WTC11 (cell line): ENCODE measurements at regions not wholly inside any gene's neighbourhood (a gene's known extent, or its start where the extent isn't known, plus 50 kb on each side); places are given as distances from the start of the nearest gene placed in this dataset.

Experiments
- ATAC-seq: fragments of 200-7000 bp; cut with Tn5 transposase; 2 replicates; pipeline ENCODE4 v1.10.0; 2021; ENCODE audit warnings: mild to moderate bottlenecking, moderate library complexity
- CTCF ChIA-PET: fragments of 300-600 bp; sonication (Branson Sonifier 250); formaldehyde crosslinking; loops from one replicate; lab custom pipeline; 2021; ENCODE audit warnings: antibody characterized with exemption; lab: Charles Lee
- POLR2A ChIA-PET: fragments of 350-600 bp; sonication (Branson Sonifier 250); formaldehyde crosslinking; loops from one replicate; lab custom pipeline; 2021; ENCODE audit warnings: antibody characterized with exemption; lab: Charles Lee
- DNase-seq: peaks from one replicate; pipeline ENCODE4 v3.0.0; 2021; ENCODE audit warnings: low spot score
- H3K27ac Mint-ChIP-seq: 2 replicates; pipeline ENCODE4 v1.8.0; 2021; ENCODE audit warnings: mixed read lengths
- H3K27me3 Mint-ChIP-seq: 2 replicates; pipeline ENCODE4 v1.8.0; 2021; ENCODE audit warnings: low read depth, mild to moderate bottlenecking, moderate library complexity, mixed read lengths
- H3K36me3 Mint-ChIP-seq: 2 replicates; pipeline ENCODE4 v1.8.0; 2021; ENCODE audit warnings: mixed read lengths
- H3K4me1 Mint-ChIP-seq: 2 replicates; pipeline ENCODE4 v1.8.0; 2022; ENCODE audit warnings: mixed read lengths
- H3K4me3 Mint-ChIP-seq: 2 replicates; pipeline ENCODE4 v1.8.0; 2021; ENCODE audit warnings: mild to moderate bottlenecking, moderate library complexity, mixed read lengths
- H3K9me3 Mint-ChIP-seq: 2 replicates; pipeline ENCODE4 v1.8.0; 2021; ENCODE audit warnings: mixed read lengths
- ATF1 ChIP-seq: sonication (generic); formaldehyde crosslinking; IDR thresholded peaks from 2 replicates; pipeline ENCODE4 v1.8.1; 2023; ENCODE audit warnings: mild to moderate bottlenecking, moderate library complexity, missing genetic modification reagents
- ELF4 ChIP-seq: sonication (generic); formaldehyde crosslinking; IDR thresholded peaks from 2 replicates; pipeline ENCODE4 v1.8.1; 2022; ENCODE audit warnings: low read depth, mild to moderate bottlenecking, moderate library complexity, missing genetic modification reagents
- EMX1 ChIP-seq: fragments of 250-450 bp; sonication (Bioruptor Pico); IDR thresholded peaks from 2 replicates; pipeline ENCODE4 v1.8.0; 2021; ENCODE audit warnings: mild to moderate bottlenecking
- ETV6 ChIP-seq: sonication (generic); formaldehyde crosslinking; IDR thresholded peaks from 2 replicates; pipeline ENCODE4 v1.8.1; 2022; ENCODE audit warnings: mild to moderate bottlenecking, missing genetic modification reagents
- FOXJ3 ChIP-seq: sonication (generic); formaldehyde crosslinking; IDR thresholded peaks from 2 replicates; pipeline ENCODE4 v1.9.0; 2021; ENCODE audit warnings: missing genetic modification reagents, mild to moderate bottlenecking, borderline replicate concordance
- FOXK1 ChIP-seq: sonication (generic); formaldehyde crosslinking; IDR thresholded peaks from 2 replicates; pipeline ENCODE4 v1.8.0; 2022; ENCODE audit warnings: mild to moderate bottlenecking, moderate library complexity, missing genetic modification reagents
- FOXP1 ChIP-seq: sonication (generic); formaldehyde crosslinking; IDR thresholded peaks from 2 replicates; pipeline ENCODE4 v1.8.0; 2022; ENCODE audit warnings: missing genetic modification reagents, mild to moderate bottlenecking, moderate library complexity, borderline replicate concordance
- IRF2 ChIP-seq: sonication (generic); formaldehyde crosslinking; IDR thresholded peaks from 2 replicates; pipeline ENCODE4 v1.8.0; 2022; ENCODE audit warnings: low read depth, missing genetic modification reagents, borderline replicate concordance
- NFATC4 ChIP-seq: fragments of 250-450 bp; sonication (Bioruptor Pico); IDR thresholded peaks from 2 replicates; pipeline ENCODE4 v1.9.0; 2021; ENCODE audit warnings: mild to moderate bottlenecking
- PRRX2 ChIP-seq: fragments of 250-450 bp; sonication (Bioruptor Pico); IDR thresholded peaks from 2 replicates; pipeline ENCODE4 v1.8.0; 2021; ENCODE audit warnings: mild to moderate bottlenecking
- SMAD4 ChIP-seq: sonication (generic); formaldehyde crosslinking; IDR thresholded peaks from 2 replicates; pipeline ENCODE4 v1.8.0; 2022; ENCODE audit warnings: mild to moderate bottlenecking, missing genetic modification reagents
- ZNF138 ChIP-seq: sonication (generic); formaldehyde crosslinking; conservative IDR thresholded peaks from 2 replicates; pipeline ENCODE4 v1.8.1; 2022; ENCODE audit warnings: mild to moderate bottlenecking, moderate library complexity, missing genetic modification reagents
- ZNF317 ChIP-seq: sonication (generic); formaldehyde crosslinking; IDR thresholded peaks from 2 replicates; pipeline ENCODE4 v1.8.1; 2023; ENCODE audit warnings: low read depth, mild to moderate bottlenecking, moderate library complexity, missing genetic modification reagents, borderline replicate concordance
- TF ChIP-seq, protein P1 (sequence below): sonication (generic); formaldehyde crosslinking; IDR thresholded peaks from 2 replicates; pipeline ENCODE4 v1.8.1; 2022; ENCODE audit warnings: mild to moderate bottlenecking, moderate library complexity, missing genetic modification reagents
- TF ChIP-seq, protein P2 (sequence below): sonication (generic); formaldehyde crosslinking; IDR thresholded peaks from 2 replicates; pipeline ENCODE4 v1.8.1; 2023; ENCODE audit warnings: mild to moderate bottlenecking, missing genetic modification reagents, moderate library complexity
- TF ChIP-seq, protein P3 (sequence below): sonication (generic); formaldehyde crosslinking; IDR thresholded peaks from 2 replicates; pipeline ENCODE4 v1.8.1; 2022; ENCODE audit warnings: missing genetic modification reagents, borderline replicate concordance
- TF ChIP-seq, protein P4 (sequence below): sonication (generic); formaldehyde crosslinking; IDR thresholded peaks from 2 replicates; pipeline ENCODE4 v1.8.1; 2023; ENCODE audit warnings: mild to moderate bottlenecking, missing genetic modification reagents, moderate library complexity
- TF ChIP-seq, protein P5 (sequence below): sonication (generic); formaldehyde crosslinking; IDR thresholded peaks from 2 replicates; pipeline ENCODE4 v1.8.0; 2022; ENCODE audit warnings: mild to moderate bottlenecking, missing genetic modification reagents
- TF ChIP-seq, protein P6 (sequence below): sonication (generic); formaldehyde crosslinking; IDR thresholded peaks from 2 replicates; pipeline ENCODE4 v1.8.0; 2022; ENCODE audit warnings: missing genetic modification reagents

DNA sequence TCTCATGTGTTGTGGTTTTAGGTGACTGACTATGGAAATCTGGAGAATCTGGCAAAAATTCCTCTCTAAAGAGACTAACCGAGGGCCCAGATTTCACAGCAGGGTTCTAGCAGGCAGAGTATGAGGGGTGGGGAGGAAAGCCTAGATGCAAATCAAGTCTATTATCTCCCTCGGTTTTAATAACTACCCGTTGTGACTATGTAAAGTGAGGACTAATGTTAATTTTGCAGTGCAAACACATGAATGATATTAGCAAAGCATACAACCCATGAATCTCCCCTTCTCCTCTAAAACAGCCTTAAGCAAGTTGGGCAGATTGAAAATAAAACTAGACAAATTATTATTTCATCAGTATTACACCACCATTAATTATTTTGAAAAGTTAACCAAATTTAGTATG lies 131.4 kb downstream of the SLITRK2 start (continued):
- no peak for TF ChIP-seq FOXK1
- no peak for TF ChIP-seq ATF1 (CRISPR knock-in tag)
- no peak for TF ChIP-seq ZNF138
- TF ChIP-seq, protein P1, sequence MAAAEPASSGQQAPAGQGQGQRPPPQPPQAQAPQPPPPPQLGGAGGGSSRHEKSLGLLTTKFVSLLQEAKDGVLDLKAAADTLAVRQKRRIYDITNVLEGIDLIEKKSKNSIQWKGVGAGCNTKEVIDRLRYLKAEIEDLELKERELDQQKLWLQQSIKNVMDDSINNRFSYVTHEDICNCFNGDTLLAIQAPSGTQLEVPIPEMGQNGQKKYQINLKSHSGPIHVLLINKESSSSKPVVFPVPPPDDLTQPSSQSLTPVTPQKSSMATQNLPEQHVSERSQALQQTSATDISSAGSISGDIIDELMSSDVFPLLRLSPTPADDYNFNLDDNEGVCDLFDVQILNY (CRISPR knock-in tag): no peak
- TF ChIP-seq ETV6 (CRISPR knock-in tag): no peak
- TF ChIP-seq, protein P2, sequence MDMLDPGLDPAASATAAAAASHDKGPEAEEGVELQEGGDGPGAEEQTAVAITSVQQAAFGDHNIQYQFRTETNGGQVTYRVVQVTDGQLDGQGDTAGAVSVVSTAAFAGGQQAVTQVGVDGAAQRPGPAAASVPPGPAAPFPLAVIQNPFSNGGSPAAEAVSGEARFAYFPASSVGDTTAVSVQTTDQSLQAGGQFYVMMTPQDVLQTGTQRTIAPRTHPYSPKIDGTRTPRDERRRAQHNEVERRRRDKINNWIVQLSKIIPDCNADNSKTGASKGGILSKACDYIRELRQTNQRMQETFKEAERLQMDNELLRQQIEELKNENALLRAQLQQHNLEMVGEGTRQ (CRISPR knock-in tag): no peak
- TF ChIP-seq, protein P3, sequence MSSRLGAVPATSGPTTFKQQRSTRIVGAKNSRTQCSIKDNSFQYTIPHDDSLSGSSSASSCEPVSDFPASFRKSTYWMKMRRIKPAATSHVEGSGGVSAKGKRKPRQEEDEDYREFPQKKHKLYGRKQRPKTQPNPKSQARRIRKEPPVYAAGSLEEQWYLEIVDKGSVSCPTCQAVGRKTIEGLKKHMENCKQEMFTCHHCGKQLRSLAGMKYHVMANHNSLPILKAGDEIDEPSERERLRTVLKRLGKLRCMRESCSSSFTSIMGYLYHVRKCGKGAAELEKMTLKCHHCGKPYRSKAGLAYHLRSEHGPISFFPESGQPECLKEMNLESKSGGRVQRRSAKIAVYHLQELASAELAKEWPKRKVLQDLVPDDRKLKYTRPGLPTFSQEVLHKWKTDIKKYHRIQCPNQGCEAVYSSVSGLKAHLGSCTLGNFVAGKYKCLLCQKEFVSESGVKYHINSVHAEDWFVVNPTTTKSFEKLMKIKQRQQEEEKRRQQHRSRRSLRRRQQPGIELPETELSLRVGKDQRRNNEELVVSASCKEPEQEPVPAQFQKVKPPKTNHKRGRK (CRISPR knock-in tag): no peak

DNA sequence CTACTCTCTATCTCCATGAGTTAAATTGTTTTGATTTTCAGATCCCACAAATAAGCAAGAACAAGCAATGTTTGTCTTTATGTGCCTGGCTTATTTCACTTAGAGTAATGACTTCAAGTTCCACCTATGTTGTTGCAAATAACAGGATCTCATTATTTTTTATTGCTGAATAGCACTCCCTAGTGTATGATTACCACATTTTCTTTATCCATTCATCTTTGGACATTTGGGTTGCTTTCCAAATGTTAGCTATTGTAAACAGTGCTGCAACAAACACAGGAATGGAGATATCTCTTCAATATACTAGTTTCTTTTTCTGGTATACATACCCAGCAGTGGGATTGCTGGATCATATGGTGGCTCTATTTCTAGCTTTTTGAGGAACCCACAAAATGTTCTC lies 136.0 kb downstream of the SLITRK2 start:
- CTCF ChIA-PET: no interaction called here
- Mint-ChIP-seq H3K9me3 (peaks cover 55% of the 10 kb centered on the region), H3K27me3 (no peaks in the 10 kb centered on the region; the same call in none of the 2 replicates), H3K27ac (no peak overlapping the region), H3K4me1 (no peaks in the 10 kb centered on the region), H3K36me3 (peaks cover 29% of the 10 kb centered on the region)
- POLR2A ChIA-PET: no interaction called here
- no peak for TF ChIP-seq ZNF317 (CRISPR knock-in tag)
- TF ChIP-seq, protein P4, sequence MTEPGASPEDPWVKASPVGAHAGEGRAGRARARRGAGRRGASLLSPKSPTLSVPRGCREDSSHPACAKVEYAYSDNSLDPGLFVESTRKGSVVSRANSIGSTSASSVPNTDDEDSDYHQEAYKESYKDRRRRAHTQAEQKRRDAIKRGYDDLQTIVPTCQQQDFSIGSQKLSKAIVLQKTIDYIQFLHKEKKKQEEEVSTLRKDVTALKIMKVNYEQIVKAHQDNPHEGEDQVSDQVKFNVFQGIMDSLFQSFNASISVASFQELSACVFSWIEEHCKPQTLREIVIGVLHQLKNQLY (CRISPR knock-in tag): no peak
- no peak for TF ChIP-seq ELF4
- TF ChIP-seq PRRX2 (CRISPR knock-in tag): no peak
- no peak for TF ChIP-seq FOXJ3 (CRISPR knock-in tag)
- no peak for TF ChIP-seq NFATC4 (CRISPR knock-in tag)
- no peak for TF ChIP-seq IRF2
- no peak for TF ChIP-seq EMX1
- TF ChIP-seq, protein P5, sequence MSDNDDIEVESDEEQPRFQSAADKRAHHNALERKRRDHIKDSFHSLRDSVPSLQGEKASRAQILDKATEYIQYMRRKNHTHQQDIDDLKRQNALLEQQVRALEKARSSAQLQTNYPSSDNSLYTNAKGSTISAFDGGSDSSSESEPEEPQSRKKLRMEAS (CRISPR knock-in tag): no peak
- TF ChIP-seq, protein P6, sequence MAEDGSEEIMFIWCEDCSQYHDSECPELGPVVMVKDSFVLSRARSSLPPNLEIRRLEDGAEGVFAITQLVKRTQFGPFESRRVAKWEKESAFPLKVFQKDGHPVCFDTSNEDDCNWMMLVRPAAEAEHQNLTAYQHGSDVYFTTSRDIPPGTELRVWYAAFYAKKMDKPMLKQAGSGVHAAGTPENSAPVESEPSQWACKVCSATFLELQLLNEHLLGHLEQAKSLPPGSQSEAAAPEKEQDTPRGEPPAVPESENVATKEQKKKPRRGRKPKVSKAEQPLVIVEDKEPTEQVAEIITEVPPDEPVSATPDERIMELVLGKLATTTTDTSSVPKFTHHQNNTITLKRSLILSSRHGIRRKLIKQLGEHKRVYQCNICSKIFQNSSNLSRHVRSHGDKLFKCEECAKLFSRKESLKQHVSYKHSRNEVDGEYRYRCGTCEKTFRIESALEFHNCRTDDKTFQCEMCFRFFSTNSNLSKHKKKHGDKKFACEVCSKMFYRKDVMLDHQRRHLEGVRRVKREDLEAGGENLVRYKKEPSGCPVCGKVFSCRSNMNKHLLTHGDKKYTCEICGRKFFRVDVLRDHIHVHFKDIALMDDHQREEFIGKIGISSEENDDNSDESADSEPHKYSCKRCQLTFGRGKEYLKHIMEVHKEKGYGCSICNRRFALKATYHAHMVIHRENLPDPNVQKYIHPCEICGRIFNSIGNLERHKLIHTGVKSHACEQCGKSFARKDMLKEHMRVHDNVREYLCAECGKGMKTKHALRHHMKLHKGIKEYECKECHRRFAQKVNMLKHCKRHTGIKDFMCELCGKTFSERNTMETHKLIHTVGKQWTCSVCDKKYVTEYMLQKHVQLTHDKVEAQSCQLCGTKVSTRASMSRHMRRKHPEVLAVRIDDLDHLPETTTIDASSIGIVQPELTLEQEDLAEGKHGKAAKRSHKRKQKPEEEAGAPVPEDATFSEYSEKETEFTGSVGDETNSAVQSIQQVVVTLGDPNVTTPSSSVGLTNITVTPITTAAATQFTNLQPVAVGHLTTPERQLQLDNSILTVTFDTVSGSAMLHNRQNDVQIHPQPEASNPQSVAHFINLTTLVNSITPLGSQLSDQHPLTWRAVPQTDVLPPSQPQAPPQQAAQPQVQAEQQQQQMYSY (CRISPR knock-in tag): no peak
- no peak for TF ChIP-seq FOXP1 (CRISPR knock-in tag)
- TF ChIP-seq SMAD4: no peak
- TF ChIP-seq, all 79 proteins: peak for 0
- H3K4me3 Mint-ChIP-seq: no peak overlapping the region
- no peak for DNase-seq
- ATAC-seq: no peak
